RWPE2 (cell line): ENCODE measurements at regions not wholly inside any gene's neighbourhood (a gene's known extent, or its start where the extent isn't known, plus 50 kb on each side); places are given as distances from the start of the nearest gene placed in this dataset.
"Not testable (repeated sequence)": the region's sequence is repeated elsewhere in the genome, so short reads cannot be mapped to it uniquely, and the experiment has no call there.

Experiments used
- ATAC-seq: fragments of 200-7000 bp; cut with Tn5 transposase; 3 replicates; pipeline ENCODE4 v1.9.1; 2021; ENCODE audit warnings: low read depth
- DNase-seq: peaks from one replicate; pipeline ENCODE4 v3.0.0-alpha.2; 2020; ENCODE audit warnings: low spot score
- H3K27ac ChIP-seq: fragments of 450-650 bp; 2 replicates; pipeline ENCODE4 v1.5.1; 2017; ENCODE audit warnings: mild to moderate bottlenecking; ENCODE audit not compliant: poor library complexity, severe bottlenecking
- H3K27me3 ChIP-seq: fragments of 250-450 bp; sonication (Bioruptor Pico); 2 replicates; pipeline ENCODE4 v1.5.1; 2021; ENCODE audit warnings: mild to moderate bottlenecking, moderate library complexity; ENCODE audit not compliant: insufficient read depth, poor library complexity, severe bottlenecking
- H3K36me3 ChIP-seq: fragments of 250-450 bp; sonication (Bioruptor Pico); 2 replicates; pipeline ENCODE4 v1.5.1; 2020; ENCODE audit warnings: low read depth, mild to moderate bottlenecking, moderate library complexity
- H3K4me1 ChIP-seq: fragments of 250-450 bp; sonication (Bioruptor Pico); 2 replicates; pipeline ENCODE4 v1.5.1; 2021; ENCODE audit warnings: mild to moderate bottlenecking, moderate library complexity; ENCODE audit not compliant: insufficient read depth, poor library complexity, severe bottlenecking
- H3K4me3 ChIP-seq: fragments of 250-450 bp; sonication (Bioruptor Pico); 2 replicates; pipeline ENCODE4 v1.5.1; 2021; ENCODE audit warnings: mild to moderate bottlenecking, moderate library complexity; ENCODE audit not compliant: severe bottlenecking
- H3K9me3 ChIP-seq: fragments of 250-450 bp; sonication (Bioruptor Pico); 2 replicates; pipeline ENCODE4 v1.5.1; 2021; ENCODE audit warnings: mild to moderate bottlenecking, moderate library complexity; ENCODE audit not compliant: severe bottlenecking
- CTCF ChIP-seq: fragments of 450-650 bp; IDR thresholded peaks from one replicate; pipeline ENCODE4 v1.5.1; 2017; ENCODE audit warnings: mild to moderate bottlenecking, moderate library complexity; ENCODE audit not compliant: poor library complexity, severe bottlenecking

DNA sequence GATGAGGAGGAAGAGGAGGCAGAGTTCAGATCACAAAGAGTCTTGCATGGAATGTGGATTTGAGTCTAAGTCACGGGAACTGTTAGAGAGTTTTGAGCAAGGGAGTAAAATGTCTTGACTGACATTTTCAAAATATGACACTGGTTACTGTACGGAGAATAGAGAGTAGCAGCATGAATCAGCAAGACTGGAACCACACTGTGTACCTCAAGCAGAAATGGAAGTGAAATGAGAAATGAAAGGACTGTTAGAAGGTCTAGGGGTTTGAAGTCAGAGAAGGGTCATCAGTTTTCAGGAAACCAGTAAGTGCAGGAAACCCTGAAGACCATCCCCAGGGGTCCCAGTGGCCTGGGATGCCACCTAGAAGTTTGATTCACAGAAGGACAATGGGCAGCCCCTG is 236.3 kb downstream of the GALC start:
- no peak for ATAC-seq
- H3K9me3 ChIP-seq: no peaks in the 10 kb centered on the region
- no peaks in the 10 kb centered on the region for H3K36me3 ChIP-seq

GRCh38 chr14:87754520-87755223 is 238.3 kb downstream of the GALC start:
- Histone ChIP-seq H3K27ac (no peak overlapping the region), H3K27me3 (no peaks in the 10 kb centered on the region), H3K4me3 (no peak overlapping the region), H3K36me3 (no peaks in the 10 kb centered on the region), H3K9me3 (no peaks in the 10 kb centered on the region), H3K4me1 (no peaks in the 10 kb centered on the region)
- no peak for ATAC-seq
- no peak for TF ChIP-seq CTCF
- DNase-seq: no peak

More for the DNA sequence above, 236.3 kb downstream of the GALC start:
- no peaks in the 10 kb centered on the region for H3K4me1 ChIP-seq
- no peak overlapping the region for H3K4me3 ChIP-seq
- no peak for TF ChIP-seq CTCF
- H3K27ac ChIP-seq: no peak overlapping the region
- no peaks in the 10 kb centered on the region for H3K27me3 ChIP-seq
- no peak for DNase-seq

- TF ChIP-seq CTCF: no peak
- no peaks in the 10 kb centered on the region for H3K9me3 ChIP-seq
- no peak for ATAC-seq
These were observed 244.4 kb downstream of the GALC start for GRCh38 chr14:87748558-87748957.

DNA sequence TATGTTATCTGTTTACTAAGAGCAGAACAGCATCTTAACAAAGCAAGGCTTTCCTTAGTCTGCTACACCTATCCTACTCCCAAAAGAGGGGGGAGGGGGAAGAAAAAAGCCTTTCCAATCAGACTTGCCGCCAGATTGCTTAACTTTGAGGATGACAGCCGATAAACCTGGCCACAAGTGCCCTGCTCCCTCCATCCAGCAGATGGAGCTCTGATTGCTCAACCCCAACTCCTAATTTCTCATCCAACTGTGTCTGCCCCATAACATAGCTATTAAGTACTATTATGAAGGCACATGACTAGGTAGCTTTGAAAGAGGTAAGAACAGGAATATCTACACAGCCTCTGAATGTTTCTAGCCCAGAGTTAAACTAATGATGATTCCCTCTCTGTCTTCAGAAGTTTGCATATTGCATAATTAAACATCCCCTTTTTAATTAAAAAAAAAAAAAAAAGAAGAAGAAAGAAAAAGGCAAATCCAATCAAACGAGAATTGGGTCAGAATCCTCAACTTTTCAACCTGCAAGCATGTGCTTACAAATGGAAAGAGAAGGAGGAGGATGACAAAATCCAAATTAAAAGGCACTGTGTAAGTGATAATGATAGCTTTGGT is 247.4 kb downstream of the GALC start:
- no peaks in the 10 kb centered on the region for H3K36me3 ChIP-seq
- ATAC-seq (peak; percentile 77), DNase-seq (no peak)
- TF ChIP-seq CTCF: peak; percentile 93
- H3K4me1 ChIP-seq: no peaks in the 10 kb centered on the region
- H3K9me3 ChIP-seq: no peaks in the 10 kb centered on the region
- no peaks in the 10 kb centered on the region for H3K27me3 ChIP-seq
- no peak overlapping the region for H3K4me3 ChIP-seq
- H3K27ac ChIP-seq: no peak overlapping the region

More at GRCh38 chr14:87748558-87748957, 244.4 kb downstream of the GALC start:
- Histone ChIP-seq H3K4me3 (no peak overlapping the region), H3K27ac (no peak overlapping the region), H3K4me1 (no peaks in the 10 kb centered on the region), H3K36me3 (no peaks in the 10 kb centered on the region), H3K27me3 (no peaks in the 10 kb centered on the region)
- DNase-seq: no peak

DNA sequence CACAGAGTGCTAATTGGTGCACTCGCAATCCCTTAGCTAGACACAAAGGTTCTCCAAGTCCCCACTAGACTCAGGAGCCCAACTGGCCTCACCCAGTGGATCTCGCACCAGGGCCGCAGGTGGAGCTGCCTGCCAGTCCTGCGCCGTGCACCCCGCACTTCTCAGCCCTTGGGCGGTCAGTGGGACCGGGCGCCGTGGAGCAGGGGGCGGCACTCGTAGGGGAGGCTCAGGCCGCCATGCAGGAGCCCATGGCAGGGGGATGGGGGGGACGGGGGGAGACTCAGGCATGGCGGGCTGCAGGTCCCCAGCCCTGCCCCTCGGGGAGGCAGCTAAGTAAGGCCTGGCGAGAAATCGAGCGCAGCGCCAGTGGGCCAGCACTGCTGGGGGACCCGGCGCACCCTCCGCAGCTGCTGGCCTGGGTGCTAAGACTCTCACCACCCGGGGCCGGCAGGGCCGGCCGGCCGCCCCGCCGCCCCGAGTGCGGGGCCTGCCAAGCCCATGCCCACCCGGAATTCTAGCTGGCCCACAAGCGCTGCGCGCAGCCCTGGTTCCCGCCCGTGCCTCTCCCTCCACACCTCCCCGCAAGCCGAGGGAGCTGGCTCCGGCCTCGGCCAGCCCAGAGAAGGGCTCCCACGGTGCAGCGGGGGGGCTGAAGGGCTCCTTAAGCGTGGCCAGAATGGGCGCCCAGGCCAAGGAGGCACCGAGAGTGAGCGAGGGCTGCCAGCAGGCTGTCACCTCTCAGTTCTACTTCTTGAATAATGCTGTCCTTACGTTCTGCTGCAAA is 258.2 kb downstream of the GALC start:
- H3K36me3 ChIP-seq, H3K4me3 ChIP-seq, ATAC-seq, DNase-seq, H3K27me3 ChIP-seq, H3K27ac ChIP-seq, H3K4me1 ChIP-seq, H3K9me3 ChIP-seq: not testable (repeated sequence)
